GM18870 (cell line): ENCODE measurements at regions not wholly inside any gene's neighbourhood (a gene's known extent, or its start where the extent isn't known, plus 50 kb on each side); places are given as distances from the start of the nearest gene placed in this dataset.
"Not testable (repeated sequence)": the region's sequence is repeated elsewhere in the genome, so short reads cannot be mapped to it uniquely, and the experiment has no call there.

ENCODE experiments used
- ATAC-seq: cut with Tn5 transposase; IDR thresholded peaks from one replicate; pipeline ENCODE4 v1.9.1; 2021; ENCODE audit warnings: moderate library complexity; ENCODE audit not compliant: unreplicated experiment

DNA sequence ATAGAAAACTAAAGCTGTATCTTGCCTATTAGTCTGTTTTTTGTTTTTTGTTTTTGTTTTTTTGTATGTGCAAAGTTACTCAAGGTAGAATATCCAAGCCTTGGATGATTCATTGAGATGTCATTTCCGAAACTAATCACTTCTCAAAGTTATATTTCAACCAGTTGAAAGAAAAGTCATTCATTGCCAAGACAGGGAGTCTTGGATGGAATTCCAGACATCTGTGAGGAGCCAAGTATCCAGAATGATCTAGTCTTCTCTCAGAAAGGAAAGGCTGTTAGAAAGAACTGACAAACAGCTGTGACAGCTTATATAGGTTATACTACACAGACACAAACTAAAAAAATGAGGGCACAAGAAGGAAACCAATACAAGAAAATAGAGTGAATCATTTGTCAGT lies 141.1 kb upstream of the NDST3 start:
- no peak for ATAC-seq

DNA sequence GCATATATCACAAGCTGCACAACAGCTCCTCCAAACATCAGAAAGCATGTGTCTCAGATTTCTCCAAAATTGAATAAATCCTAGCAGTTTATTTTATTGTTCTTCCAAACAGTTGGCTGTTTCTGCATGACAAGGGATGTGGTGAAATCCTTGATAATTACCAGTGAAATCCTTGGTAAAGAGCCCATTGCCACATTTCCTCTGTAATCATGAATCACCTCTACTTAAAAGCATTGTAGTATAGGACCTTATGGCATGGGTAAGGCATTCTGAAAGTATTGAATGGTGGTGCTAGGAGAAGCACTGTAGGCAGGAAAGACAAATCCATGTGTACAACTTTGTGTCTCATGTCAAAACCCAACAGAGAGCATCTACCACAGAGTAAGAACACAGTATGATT lies 135.8 kb upstream of the NDST3 start:
- ATAC-seq: no peak

DNA sequence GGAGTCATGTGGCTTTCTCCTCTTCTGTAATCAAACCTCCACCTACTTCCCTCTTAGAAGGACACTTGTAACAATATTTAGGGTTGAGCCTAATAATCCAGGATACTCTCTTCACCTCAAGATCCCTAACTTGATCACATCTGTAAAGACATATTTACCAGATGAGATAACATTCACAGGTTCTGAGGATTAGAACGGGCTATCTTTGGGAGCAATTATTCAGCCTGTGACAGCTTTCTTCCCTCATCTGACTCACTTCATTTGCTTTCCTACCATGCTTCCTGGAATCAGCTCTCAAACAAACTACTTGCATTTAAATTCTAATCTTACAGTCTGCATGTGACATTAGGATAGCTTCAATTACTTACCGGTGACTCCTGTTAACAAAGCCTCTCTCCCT lies 133.5 kb upstream of the NDST3 start:
- ATAC-seq: no peak

DNA sequence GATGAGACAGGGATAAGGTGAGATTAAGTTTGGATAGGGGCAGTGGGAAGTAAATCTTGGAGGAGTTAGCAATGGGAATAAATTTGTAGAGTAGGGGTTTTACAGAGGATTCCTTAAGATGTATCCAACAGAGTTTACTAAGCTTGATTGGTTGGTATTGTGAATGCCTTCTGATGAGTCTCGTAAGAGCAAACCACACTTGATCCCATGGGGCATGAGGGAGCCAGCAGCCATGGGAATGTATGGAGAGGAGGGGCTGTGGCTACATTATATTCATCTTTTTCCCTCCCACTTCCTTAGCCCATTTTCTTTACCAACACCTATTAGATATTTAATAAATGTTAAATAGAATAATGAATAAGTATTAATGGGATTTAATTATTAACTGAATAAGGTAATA lies 126.6 kb upstream of the NDST3 start:
- no peak for ATAC-seq

- no peak for ATAC-seq
These were observed 125.7 kb upstream of the NDST3 start for GRCh38 chr4:117908306-117909207.

DNA sequence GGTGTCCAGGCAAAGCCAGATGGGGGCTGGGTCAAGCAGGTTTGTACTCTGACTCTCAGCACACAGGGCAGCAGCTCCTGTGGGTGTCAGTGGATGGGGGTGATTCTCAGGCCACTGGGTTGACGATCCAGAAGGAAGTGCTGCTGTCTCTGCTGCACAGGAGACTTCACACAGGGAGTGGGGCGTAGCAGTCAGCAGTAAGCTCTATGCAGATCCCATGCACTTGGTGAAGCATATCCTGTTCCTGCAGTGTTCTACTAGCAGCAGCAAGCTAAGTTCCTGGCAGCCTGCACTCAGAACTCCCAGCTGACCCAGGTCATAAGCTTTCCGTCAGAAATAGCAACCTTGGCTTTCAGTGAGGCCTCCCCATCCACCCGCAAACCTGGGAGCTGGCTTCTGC lies 117.6 kb upstream of the NDST3 start:
- ATAC-seq: no peak

GRCh38 chr4:117922311-117922710 lies 112.0 kb upstream of the NDST3 start:
- not testable (repeated sequence) for ATAC-seq

GRCh38 chr4:117927823-117928222 lies 106.5 kb upstream of the NDST3 start:
- not testable (repeated sequence) for ATAC-seq

- no peak for ATAC-seq
These were observed 92.7 kb upstream of the NDST3 start for GRCh38 chr4:117941611-117942010.

- ATAC-seq: no peak
These were observed 84.7 kb upstream of the NDST3 start for GRCh38 chr4:117949621-117950020.

- no peak for ATAC-seq
These were observed 76.7 kb upstream of the NDST3 start for GRCh38 chr4:117957571-117957970.

DNA sequence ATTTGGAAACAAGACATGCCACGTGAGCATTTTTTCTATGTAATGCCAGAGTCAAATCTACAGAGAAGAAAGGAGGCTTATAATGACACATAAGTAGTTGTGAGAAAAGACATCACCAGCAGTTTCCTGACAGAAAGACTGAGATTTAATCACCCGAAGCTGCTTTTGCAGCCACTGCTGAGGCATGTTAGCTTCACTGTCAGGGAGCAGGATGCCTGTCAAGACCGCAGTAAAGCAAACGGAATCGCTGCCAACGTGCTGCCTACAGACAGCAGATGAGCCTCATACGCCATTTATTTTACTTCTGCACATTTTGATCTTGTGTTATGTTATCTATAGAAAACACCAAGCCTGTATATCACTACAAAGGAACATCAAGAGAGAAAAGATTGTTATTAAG lies 68.7 kb upstream of the NDST3 start:
- no peak for ATAC-seq

GRCh38 chr4:117968606-117969005 lies 65.7 kb upstream of the NDST3 start:
- ATAC-seq: no peak

DNA sequence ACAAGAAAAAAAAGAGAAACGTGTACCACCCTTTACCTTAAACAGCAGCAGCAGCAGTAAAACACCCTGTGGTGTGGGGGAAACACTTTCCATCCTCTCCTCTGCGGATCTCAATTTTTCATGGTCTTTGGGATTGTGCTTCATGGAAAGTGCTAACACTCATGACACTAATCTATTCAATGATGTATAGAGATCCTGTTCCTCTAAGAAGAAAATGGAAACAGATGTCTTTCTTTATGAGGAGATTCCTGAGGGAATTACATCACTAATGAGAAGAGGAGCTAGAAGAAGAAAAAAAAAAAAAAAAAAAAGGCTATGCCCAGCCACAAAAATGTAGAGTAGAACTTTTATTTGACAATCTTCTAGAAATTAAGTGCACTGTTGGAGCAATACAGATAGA lies 62.9 kb upstream of the NDST3 start:
- no peak for ATAC-seq

- no peak for ATAC-seq
These were observed 50.5 kb upstream of the NDST3 start for GRCh38 chr4:117983541-117984365.

DNA sequence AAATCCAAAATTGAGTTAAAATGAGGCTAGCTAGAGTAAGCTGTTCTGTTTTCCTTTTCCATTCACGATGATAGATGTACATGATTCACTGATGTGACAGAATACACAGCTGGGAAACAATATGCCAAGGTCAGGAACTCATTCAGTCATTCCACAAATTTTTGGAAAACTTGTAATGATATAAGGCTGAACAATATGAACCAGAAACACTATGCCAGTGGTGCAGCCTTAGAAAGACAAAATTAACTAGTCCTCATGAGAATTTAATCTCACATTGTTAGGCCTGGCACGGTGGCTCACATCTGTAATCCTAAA lies 50.0 kb upstream of the NDST3 start:
- no peak for ATAC-seq
